ENCODE measurements at regions not wholly inside any gene's neighbourhood (a gene's known extent, or its start where the extent isn't known, plus 50 kb on each side); places are given as distances from the start of the nearest gene placed in this dataset.

- Mint-ChIP-seq H3K4me3 (no peak overlapping the region), H3K9me3 (peaks cover 10% of the 10 kb centered on the region)
Measured at GRCh38 chr4:4808086-4808485, 51.4 kb upstream of the MSX1 start.

GRCh38 chr4:4805887-4806286 lies 53.6 kb upstream of the MSX1 start:
- Mint-ChIP-seq H3K27ac (no peak overlapping the region), H3K9me3 (peaks cover 6% of the 10 kb centered on the region), H3K27me3 (ENCODE audit: low read depth) (peaks cover 34% of the 10 kb centered on the region), H3K36me3 (ENCODE audit: low read depth) (peaks cover 5% of the 10 kb centered on the region), H3K4me3 (no peak overlapping the region), H3K4me1 (peaks cover 32% of the 10 kb centered on the region)
- TF ChIP-seq CTCF (IDR thresholded peaks at IDR 0.05; ENCODE audit: unreplicated experiment in 3 of 3) = no peak

More at GRCh38 chr4:4808086-4808485, 51.4 kb upstream of the MSX1 start:
- no peak for TF ChIP-seq CTCF (IDR thresholded peaks at IDR 0.05; ENCODE audit: unreplicated experiment in 3 of 3)
- H3K27me3 Mint-ChIP-seq (ENCODE audit: low read depth) = peaks cover 40% of the 10 kb centered on the region
- H3K36me3 Mint-ChIP-seq (ENCODE audit: low read depth) = peaks cover 5% of the 10 kb centered on the region
- peaks cover 24% of the 10 kb centered on the region for H3K4me1 Mint-ChIP-seq
- no peak overlapping the region for H3K27ac Mint-ChIP-seq

- Mint-ChIP-seq H3K9me3 (peaks cover 6% of the 10 kb centered on the region), H3K4me3 (no peak overlapping the region), H3K36me3 (ENCODE audit: low read depth) (peaks cover 5% of the 10 kb centered on the region), H3K27me3 (ENCODE audit: low read depth) (peaks cover 32% of the 10 kb centered on the region), H3K27ac (no peak overlapping the region), H3K4me1 (peaks cover 36% of the 10 kb centered on the region)
- no peak for TF ChIP-seq CTCF (IDR thresholded peaks at IDR 0.05; ENCODE audit: unreplicated experiment in 3 of 3)
Measured at GRCh38 chr4:4803912-4804296, 55.6 kb upstream of the MSX1 start.

GRCh38 chr4:4803216-4803911 lies 56.1 kb upstream of the MSX1 start:
- peaks cover 34% of the 10 kb centered on the region for H3K4me1 Mint-ChIP-seq
- no peak overlapping the region for H3K4me3 Mint-ChIP-seq
- no peak for TF ChIP-seq CTCF (IDR thresholded peaks at IDR 0.05; ENCODE audit: unreplicated experiment in 3 of 3)
- no peak overlapping the region for H3K27ac Mint-ChIP-seq
- H3K27me3 Mint-ChIP-seq (ENCODE audit: low read depth) = peaks cover 28% of the 10 kb centered on the region
- H3K36me3 Mint-ChIP-seq (ENCODE audit: low read depth) = peaks cover 2% of the 10 kb centered on the region
- peaks cover 6% of the 10 kb centered on the region for H3K9me3 Mint-ChIP-seq

- Mint-ChIP-seq H3K4me3 (peak overlapping the region in 1 of 3 experiments; percentile 27), H3K9me3 (peaks cover 6% of the 10 kb centered on the region), H3K27me3 (ENCODE audit: low read depth) (peaks cover 15% of the 10 kb centered on the region), H3K36me3 (ENCODE audit: low read depth) (no peaks in the 10 kb centered on the region), H3K4me1 (peaks cover 26% of the 10 kb centered on the region), H3K27ac (peak overlapping the region in 1 of 3 experiments; percentile 49)
- TF ChIP-seq CTCF (IDR thresholded peaks at IDR 0.05; ENCODE audit: unreplicated experiment in 3 of 3) = no peak
Measured at GRCh38 chr4:4800646-4801408, 58.6 kb upstream of the MSX1 start.

Data from nephron (organoid).